HepG2 (cell line): ENCODE measurements at regions not wholly inside any gene's neighbourhood (a gene's known extent, or its start where the extent isn't known, plus 50 kb on each side); places are given as distances from the start of the nearest gene placed in this dataset.

ENCODE experiments used
- ATAC-seq: fragments of 200-7000 bp; cut with Tn5 transposase; 3 replicates; pipeline ENCODE4 v1.9.1; 2020; ENCODE audit warnings: mild to moderate bottlenecking, moderate library complexity
- BruUV-seq: library from RNA; stranded (reverse); fragments of 400-500 nt; replicated peaks from 2 replicates; lab custom pipeline; 2021; lab: Mats Ljungman, UMichigan
- CTCF ChIA-PET: fragments of 300-600 bp; formaldehyde crosslinking; extraction: SDS; loops from one replicate; lab custom pipeline; 2021; ENCODE audit warnings: low total read pairs, inconsistent platforms, low intra/inter-chr PET ratio; lab: Yijun Ruan, JAX
- POLR2A ChIA-PET: fragments of 350-600 bp; sonication (Branson Sonifier 250); formaldehyde crosslinking; loops from one replicate; lab custom pipeline; 2020; ENCODE audit warnings: antibody characterized with exemption, inconsistent platforms; lab: Yijun Ruan, JAX
- DNase-seq: peaks from one replicate; pipeline ENCODE4 v3.0.0-alpha.2; 2015; ENCODE audit warnings: low spot score
- FAIRE-seq: peaks from 3 replicates; lab custom pipeline; 2011; peaks lifted over from hg19 to GRCh38; lab: Jason Lieb, UNC
- H2AFZ ChIP-seq: one replicate; pipeline ENCODE4 v1.6.1; 2011; ENCODE audit warnings: low read length, inconsistent platforms
- H3K27ac ChIP-seq: fragments of 300-600 bp; 3 replicates; pipeline ENCODE4 v1.8.0; 2011; ENCODE audit warnings: mixed run types, mild to moderate bottlenecking, mixed read lengths, low read length, inconsistent platforms; ENCODE audit not compliant: insufficient read depth; ENCODE audit errors: extremely low read length
- H3K27me3 ChIP-seq, 2 experiments: fragments of 200-600 bp in 1 of 2; 2 replicates in 1 of 2; 3 replicates in 1 of 2; pipeline versions ENCODE4 v1.6.0 to v1.8.0; 2011; ENCODE audit warnings: low read length in 2 of 2, mild to moderate bottlenecking in 2 of 2, moderate library complexity in 2 of 2, inconsistent platforms in 1 of 2; ENCODE audit not compliant: insufficient read depth in 2 of 2, control insufficient read depth in 1 of 2
- H3K36me3 ChIP-seq, 2 experiments: fragments of 200-600 bp in 1 of 2; replicated peaks in 1 of 2; 2 replicates in 1 of 2; 3 replicates in 1 of 2; pipeline versions ENCODE4 v1.5.1 to v1.8.0; 2011; ENCODE audit warnings: low read length in 2 of 2, inconsistent platforms in 1 of 2; ENCODE audit not compliant: insufficient read depth in 2 of 2, control insufficient read depth in 1 of 2
- H3K4me1 ChIP-seq: 2 replicates; pipeline ENCODE4 v1.5.1; 2012; ENCODE audit warnings: low read length, inconsistent platforms; ENCODE audit not compliant: insufficient read depth
- H3K4me2 ChIP-seq: 2 replicates; pipeline ENCODE4 v1.6.0; 2011; ENCODE audit warnings: low read depth, low read length, inconsistent platforms
- H3K4me3 ChIP-seq, 3 experiments: fragments of 200-600 bp in 1 of 3; sonication (generic), shearing (Covaris generic) in 1 of 3; replicated peaks in 1 of 3; 2 replicates each; pipeline ENCODE4 v1.5.1; 2011 to 2016; ENCODE audit warnings: low read length in 3 of 3, inconsistent platforms in 2 of 3, low read depth in 2 of 3, mild to moderate bottlenecking in 2 of 3, control low read depth in 1 of 3, mixed read lengths in 1 of 3; ENCODE audit not compliant: insufficient read depth in 1 of 3
- H3K79me2 ChIP-seq: one replicate; pipeline ENCODE4 v1.6.1; 2011; ENCODE audit warnings: low read length, inconsistent platforms; ENCODE audit not compliant: insufficient read depth
- H3K9ac ChIP-seq: 2 replicates; pipeline ENCODE4 v1.6.0; 2011; ENCODE audit warnings: mild to moderate bottlenecking, low read depth, low read length, inconsistent platforms; ENCODE audit not compliant: insufficient read depth
- H3K9me3 ChIP-seq: 2 replicates; pipeline ENCODE4 v1.5.1; 2012; ENCODE audit warnings: mild to moderate bottlenecking, low read length
- H4K20me1 ChIP-seq: 2 replicates; pipeline ENCODE4 v1.6.0; 2011; ENCODE audit warnings: inconsistent platforms, mild to moderate bottlenecking, low read length, moderate library complexity; ENCODE audit not compliant: insufficient read depth
- ASH2L ChIP-seq: fragments of 300-600, 200-600 bp; sonication (generic); IDR thresholded peaks from 2 replicates; pipeline ENCODE4 v1.7.0; 2017; ENCODE audit warnings: low read depth, mild to moderate bottlenecking, moderate library complexity, mixed read lengths, low read length; ENCODE audit not compliant: insufficient read length
- CBFB ChIP-seq: sonication (generic); formaldehyde crosslinking; IDR thresholded peaks from 2 replicates; pipeline ENCODE4 v1.4.0; 2020; ENCODE audit warnings: missing genetic modification reagents
- CHD4 ChIP-seq: fragments of 200-600 bp; sonication (generic); IDR thresholded peaks from 2 replicates; pipeline ENCODE4 v1.7.0; 2017; ENCODE audit warnings: mild to moderate bottlenecking, low read length, borderline replicate concordance
- ELF3 ChIP-seq: IDR thresholded peaks from 2 replicates; pipeline ENCODE4 v1.6.1; 2016; ENCODE audit warnings: missing genetic modification reagents, missing compliant biosample characterization
- HDAC1 ChIP-seq: sonication (generic); formaldehyde crosslinking; IDR thresholded peaks from 2 replicates; pipeline ENCODE4 v1.5.1; 2020; ENCODE audit warnings: mild to moderate bottlenecking, missing genetic modification reagents
- KLF9 ChIP-seq: IDR thresholded peaks from 2 replicates; pipeline ENCODE4 v1.6.1; 2016; ENCODE audit warnings: low read depth
- SETDB1 ChIP-seq: sonication (generic); formaldehyde crosslinking; IDR thresholded peaks from 2 replicates; pipeline ENCODE4 v1.5.1; 2020; ENCODE audit warnings: missing genetic modification reagents, mild to moderate bottlenecking, borderline replicate concordance
- SRF ChIP-seq: IDR thresholded peaks from 2 replicates; pipeline ENCODE4 v1.6.1; 2011; ENCODE audit warnings: mild to moderate bottlenecking, low read depth, low read length, moderate library complexity
- XRCC5 ChIP-seq: fragments of 200-400 bp; formaldehyde crosslinking; optimal IDR thresholded peaks from 2 replicates; pipeline ENCODE3; 2017; ENCODE audit warnings: mild to moderate bottlenecking, low read length
- ZFP36L2 ChIP-seq: sonication (generic); formaldehyde crosslinking; IDR thresholded peaks from 2 replicates; pipeline ENCODE4 v1.4.0; 2020; ENCODE audit warnings: missing genetic modification reagents
- ZNF260 ChIP-seq: sonication (generic); formaldehyde crosslinking; IDR thresholded peaks from 2 replicates; pipeline ENCODE4 v1.4.0; 2020; ENCODE audit warnings: missing genetic modification reagents, low read depth, mild to moderate bottlenecking, borderline replicate concordance
- ZNF484 ChIP-seq: sonication (generic); formaldehyde crosslinking; IDR thresholded peaks from 2 replicates; pipeline ENCODE4 v1.5.1; 2020; ENCODE audit warnings: mild to moderate bottlenecking, low read depth, missing genetic modification reagents, borderline replicate concordance
- ZNF546 ChIP-seq: sonication (generic); formaldehyde crosslinking; conservative IDR thresholded peaks from 2 replicates; pipeline ENCODE4 v1.8.1; 2023; ENCODE audit warnings: mild to moderate bottlenecking, missing genetic modification reagents
- WGBS: methylation state at CpG from one replicate; pipeline ENCODE4 v1.1.6; 2017; ENCODE audit warnings: low lambda C conversion rate; 5-methylcytosine and 5-hydroxymethylcytosine counted together
- in situ Hi-C: cut with HindIII; loops from 2 replicates; pipeline ENCODE4 v1.10.0; 2017; ENCODE audit warnings: low pct_unique_long_range_greater_than_20kb; ENCODE audit not compliant: extremely low pct_ligation_motif_present
- intact Hi-C: fragments of 100-400 bp; cut with micrococcal nuclease; formaldehyde crosslinking; loops from one replicate; pipeline ENCODE4 v1.10.0; 2022; ENCODE audit not compliant: unreplicated experiment
- TF ChIP-seq, protein P1 (sequence below): sonication (generic); formaldehyde crosslinking; IDR thresholded peaks from 2 replicates; pipeline ENCODE4 v1.4.0; 2020; ENCODE audit warnings: missing genetic modification reagents

- POLR2A ChIA-PET, result no interaction called here
- no TSS peak for BruUV-seq
- no peak overlapping the region for H2AFZ ChIP-seq
- ATAC-seq (no peak), FAIRE-seq (no peak), DNase-seq (no peak)
- CTCF ChIA-PET, result no interaction called here
- no peak for TF ChIP-seq ZFP36L2 (CRISPR knock-in tag)
- TF ChIP-seq CHD4, result no peak
- no peak for TF ChIP-seq ZNF546 (CRISPR knock-in tag)
- H3K9ac ChIP-seq, result no peak overlapping the region
- no peaks in the 10 kb centered on the region for H3K4me1 ChIP-seq
- in situ Hi-C loops (no loop called here), intact Hi-C loops (no loop called here)
- no peaks in the 10 kb centered on the region for H3K79me2 ChIP-seq
- no peaks in the 10 kb centered on the region for H3K36me3 ChIP-seq
- H4K20me1 ChIP-seq, result no peaks in the 10 kb centered on the region
- H3K27ac ChIP-seq, result no peak overlapping the region
- H3K9me3 ChIP-seq, result peaks cover 14% of the 10 kb centered on the region
- no peak overlapping the region for H3K4me2 ChIP-seq
- no peak overlapping the region for H3K4me3 ChIP-seq
- H3K27me3 ChIP-seq, result no peaks in the 10 kb centered on the region
- 33% methylated on average over 3 of the region's 3 CpGs for WGBS
Observed at GRCh38 chr6:12356431-12356830, 66.3 kb downstream of the EDN1 start.

DNA sequence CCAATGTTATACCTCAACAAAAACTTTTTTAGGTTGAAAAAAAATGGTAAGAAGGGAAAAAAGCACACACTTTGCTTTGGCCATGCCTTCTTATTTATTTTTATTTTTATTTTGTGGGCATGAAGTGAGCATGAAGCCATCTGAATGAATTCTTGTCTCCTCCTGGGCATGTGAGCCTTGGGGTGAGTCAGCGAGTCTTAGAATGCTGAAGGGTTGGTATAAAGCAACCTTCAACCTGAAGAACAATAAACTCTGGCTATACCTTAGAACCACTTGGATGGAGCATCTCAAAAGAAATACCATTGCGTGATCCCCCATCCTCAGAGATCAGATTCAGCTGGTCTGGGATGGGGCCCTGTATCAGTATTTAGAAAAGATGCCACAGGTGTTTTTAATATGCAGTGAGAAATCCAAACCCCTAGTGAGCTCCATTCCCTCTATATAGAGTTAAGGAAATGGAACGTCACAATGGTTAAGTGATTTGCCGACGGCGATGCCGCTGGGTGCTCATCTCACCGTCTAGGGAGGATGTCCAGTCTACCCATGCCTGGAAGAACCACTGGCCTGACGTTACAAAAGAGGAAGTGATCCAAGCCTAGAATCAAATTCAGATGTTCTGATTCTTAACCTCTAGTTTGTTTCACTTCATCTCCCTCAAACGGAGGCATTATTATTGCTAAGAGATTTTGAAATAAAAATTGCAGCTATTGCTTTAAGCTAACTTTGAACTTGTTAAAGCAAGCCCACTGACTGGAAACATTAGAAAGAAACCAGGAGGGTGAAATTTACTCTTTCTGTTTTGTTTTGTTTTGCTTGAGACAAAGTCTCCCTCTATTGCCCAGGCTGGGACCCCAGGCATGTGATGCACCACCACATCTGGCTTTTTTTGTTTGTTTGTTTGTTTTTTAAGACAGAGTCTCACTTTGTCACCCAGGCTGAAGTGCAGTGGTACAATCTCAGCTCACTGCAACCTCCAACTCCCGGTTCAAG, 67.1 kb downstream of the EDN1 start:
- in situ Hi-C loops (no loop called here), intact Hi-C loops (no loop called here)
- no peaks in the 10 kb centered on the region for H3K4me1 ChIP-seq
- no peak overlapping the region for H3K4me2 ChIP-seq
- no TSS peak for BruUV-seq
- H3K27ac ChIP-seq, result no peak overlapping the region
- H3K36me3 ChIP-seq, result no peaks in the 10 kb centered on the region
- H2AFZ ChIP-seq, result no peak overlapping the region
- no peak overlapping the region for H3K4me3 ChIP-seq
- CTCF ChIA-PET, result no interaction called here
- no peak overlapping the region for H3K9ac ChIP-seq
- POLR2A ChIA-PET, result no interaction called here
- no peak for FAIRE-seq
- no peak for DNase-seq
- peaks cover 6% of the 10 kb centered on the region; the same call in 1 of the 2 replicates for H3K9me3 ChIP-seq
- no peaks in the 10 kb centered on the region for H4K20me1 ChIP-seq
- no peaks in the 10 kb centered on the region for H3K79me2 ChIP-seq
- ATAC-seq, result no peak
- no peaks in the 10 kb centered on the region for H3K27me3 ChIP-seq
- WGBS, result 68% methylated on average over 11 of the region's 11 CpGs
- TF ChIP-seq ELF3 (CRISPR knock-in tag) (no peak), KLF9 (no peak), HDAC1 (CRISPR knock-in tag) (no peak), CBFB (no peak), XRCC5 (no peak), SRF (no peak), SETDB1 (CRISPR knock-in tag) (no peak), ZNF260 (CRISPR knock-in tag) (no peak), ZNF484 (CRISPR knock-in tag) (no peak), ASH2L (no peak)
- TF ChIP-seq, protein P1, sequence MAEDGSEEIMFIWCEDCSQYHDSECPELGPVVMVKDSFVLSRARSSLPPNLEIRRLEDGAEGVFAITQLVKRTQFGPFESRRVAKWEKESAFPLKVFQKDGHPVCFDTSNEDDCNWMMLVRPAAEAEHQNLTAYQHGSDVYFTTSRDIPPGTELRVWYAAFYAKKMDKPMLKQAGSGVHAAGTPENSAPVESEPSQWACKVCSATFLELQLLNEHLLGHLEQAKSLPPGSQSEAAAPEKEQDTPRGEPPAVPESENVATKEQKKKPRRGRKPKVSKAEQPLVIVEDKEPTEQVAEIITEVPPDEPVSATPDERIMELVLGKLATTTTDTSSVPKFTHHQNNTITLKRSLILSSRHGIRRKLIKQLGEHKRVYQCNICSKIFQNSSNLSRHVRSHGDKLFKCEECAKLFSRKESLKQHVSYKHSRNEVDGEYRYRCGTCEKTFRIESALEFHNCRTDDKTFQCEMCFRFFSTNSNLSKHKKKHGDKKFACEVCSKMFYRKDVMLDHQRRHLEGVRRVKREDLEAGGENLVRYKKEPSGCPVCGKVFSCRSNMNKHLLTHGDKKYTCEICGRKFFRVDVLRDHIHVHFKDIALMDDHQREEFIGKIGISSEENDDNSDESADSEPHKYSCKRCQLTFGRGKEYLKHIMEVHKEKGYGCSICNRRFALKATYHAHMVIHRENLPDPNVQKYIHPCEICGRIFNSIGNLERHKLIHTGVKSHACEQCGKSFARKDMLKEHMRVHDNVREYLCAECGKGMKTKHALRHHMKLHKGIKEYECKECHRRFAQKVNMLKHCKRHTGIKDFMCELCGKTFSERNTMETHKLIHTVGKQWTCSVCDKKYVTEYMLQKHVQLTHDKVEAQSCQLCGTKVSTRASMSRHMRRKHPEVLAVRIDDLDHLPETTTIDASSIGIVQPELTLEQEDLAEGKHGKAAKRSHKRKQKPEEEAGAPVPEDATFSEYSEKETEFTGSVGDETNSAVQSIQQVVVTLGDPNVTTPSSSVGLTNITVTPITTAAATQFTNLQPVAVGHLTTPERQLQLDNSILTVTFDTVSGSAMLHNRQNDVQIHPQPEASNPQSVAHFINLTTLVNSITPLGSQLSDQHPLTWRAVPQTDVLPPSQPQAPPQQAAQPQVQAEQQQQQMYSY, result no peak
